K562 (cell line): ENCODE measurements at regions not wholly inside any gene's neighbourhood (a gene's known extent, or its start where the extent isn't known, plus 50 kb on each side); places are given as distances from the start of the nearest gene placed in this dataset.

ENCODE experiments used
- ATAC-seq: fragments of 200-7000 bp; cut with Tn5 transposase; 3 replicates; pipeline ENCODE4 v1.9.1; 2020; ENCODE audit warnings: moderate library complexity
- BruUV-seq: library from RNA; stranded (reverse); fragments of 400-500 nt; replicated peaks from 2 replicates; lab custom pipeline; 2021; lab: Mats Ljungman, UMichigan
- CTCF ChIA-PET: fragments of 300-600 bp; formaldehyde crosslinking; extraction: SDS; loops from one replicate; lab custom pipeline; 2021; ENCODE audit warnings: low intra/inter-chr PET ratio; lab: Yijun Ruan, JAX
- POLR2A ChIA-PET: fragments of 300-600, 350-650 bp; sonication (Branson Sonifier 250); formaldehyde crosslinking; extraction: SDS; loops from one replicate; lab custom pipeline; 2021; ENCODE audit warnings: antibody characterized with exemption, inconsistent platforms; lab: Yijun Ruan, JAX
- DNase-seq, 4 experiments: peaks; one replicate each; pipeline versions ENCODE4 v3.0.0 to v3.0.0-alpha.2; 2011 to 2018; ENCODE audit warnings: low spot score in 3 of 4, mixed read lengths in 3 of 4; ENCODE audit errors: extremely low read depth in 1 of 4
- FAIRE-seq: peaks from 2 replicates; lab custom pipeline; 2011; peaks lifted over from hg19 to GRCh38; lab: Jason Lieb, UNC
- H2AFZ ChIP-seq: 2 replicates; pipeline ENCODE4 v1.6.0; 2011; ENCODE audit warnings: low read depth, low read length, control low read depth, inconsistent platforms
- H3K27ac ChIP-seq: fragments of 200-600 bp; 3 replicates; pipeline ENCODE4 v1.8.0; 2011; ENCODE audit warnings: low read depth, mild to moderate bottlenecking, control low read depth, inconsistent platforms, low read length, moderate library complexity, mixed read lengths; ENCODE audit errors: extremely low read depth
- H3K27me3 ChIP-seq, 2 experiments: fragments of 300-600 bp in 1 of 2; 2 replicates in 1 of 2; 3 replicates in 1 of 2; pipeline versions ENCODE4 v1.6.0 to v1.8.0; 2011; ENCODE audit warnings: inconsistent platforms in 2 of 2, low read length in 2 of 2, mild to moderate bottlenecking in 1 of 2, mixed read lengths in 1 of 2, moderate library complexity in 1 of 2; ENCODE audit not compliant: control insufficient read depth in 2 of 2, insufficient read depth in 2 of 2
- H3K36me3 ChIP-seq: fragments of 300-600 bp; 3 replicates; pipeline ENCODE4 v1.8.0; 2011; ENCODE audit warnings: mild to moderate bottlenecking, low read length, inconsistent platforms; ENCODE audit not compliant: control insufficient read depth, insufficient read depth
- H3K4me1 ChIP-seq, 2 experiments: fragments of 200-600 bp in 1 of 2; replicated peaks in 1 of 2; 2 replicates in 1 of 2; 3 replicates in 1 of 2; pipeline versions ENCODE4 v1.5.1 to v1.8.0; 2011; ENCODE audit warnings: inconsistent platforms in 2 of 2, low read length in 2 of 2, mild to moderate bottlenecking in 1 of 2, mixed read lengths in 1 of 2, moderate library complexity in 1 of 2; ENCODE audit not compliant: control insufficient read depth in 2 of 2, insufficient read depth in 2 of 2
- H3K4me2 ChIP-seq: 2 replicates; pipeline ENCODE4 v1.6.1; 2011; ENCODE audit warnings: low read length, control low read depth, inconsistent platforms, mixed read lengths; ENCODE audit not compliant: insufficient read depth
- H3K4me3 ChIP-seq: fragments of 200-600 bp; sonication (generic), shearing (Covaris generic); 2 replicates; pipeline ENCODE4 v1.5.1; 2016; ENCODE audit warnings: control low read depth, inconsistent platforms
- H3K79me2 ChIP-seq: fragments of 200-600 bp; 3 replicates; pipeline ENCODE4 v1.8.0; 2011; ENCODE audit warnings: low read length, inconsistent platforms; ENCODE audit not compliant: control insufficient read depth, insufficient read depth
- H3K9ac ChIP-seq, 2 experiments: 2 replicates each; pipeline versions ENCODE4 v1.6.0 to v1.6.1; 2011; ENCODE audit warnings: low read depth in 2 of 2, low read length in 2 of 2, control low read depth in 1 of 2, inconsistent platforms in 1 of 2, mild to moderate bottlenecking in 1 of 2, mixed read lengths in 1 of 2; ENCODE audit not compliant: insufficient read depth in 1 of 2
- H3K9me1 ChIP-seq: one replicate; pipeline ENCODE4 v1.6.0; 2011; ENCODE audit warnings: inconsistent platforms, mild to moderate bottlenecking, low read length, moderate library complexity; ENCODE audit not compliant: control insufficient read depth, insufficient read depth
- H3K9me3 ChIP-seq: replicated peaks from 2 replicates; pipeline ENCODE4 v1.5.1; 2011; ENCODE audit warnings: low read depth, low read length, inconsistent platforms; ENCODE audit not compliant: control insufficient read depth, insufficient read depth
- H4K20me1 ChIP-seq: replicated peaks from 2 replicates; pipeline ENCODE4 v1.6.1; 2011; ENCODE audit warnings: low read length, inconsistent platforms, mixed read lengths; ENCODE audit not compliant: control insufficient read depth, insufficient read depth
- E4F1 ChIP-seq: fragments of 250-450 bp; sonication (Bioruptor Pico); IDR thresholded peaks from 2 replicates; pipeline ENCODE4 v1.5.0; 2021; ENCODE audit warnings: mild to moderate bottlenecking, borderline replicate concordance
- ID3 ChIP-seq, 2 experiments: fragments of 250-450 bp in 1 of 2; fragments of 450-650 bp in 1 of 2; sonication (Bioruptor Pico) in 1 of 2; IDR thresholded peaks; 2 replicates each; pipeline versions ENCODE4 v1.6.1 to v1.8.0; 2016 to 2021; ENCODE audit warnings: mild to moderate bottlenecking in 2 of 2, moderate library complexity in 2 of 2, missing compliant biosample characterization in 1 of 2, missing genetic modification characterization in 1 of 2
- NUFIP1 ChIP-seq: fragments of 450-650 bp; IDR thresholded peaks from 2 replicates; pipeline ENCODE4 v1.6.1; 2018; ENCODE audit not compliant: partially characterized antibody
- TCF7L2 ChIP-seq: fragments of 150-350 bp; IDR thresholded peaks from 2 replicates; pipeline ENCODE4 v1.6.1; 2016; ENCODE audit warnings: low read depth, mild to moderate bottlenecking, low read length, moderate library complexity
- WGBS: fragments of 100-300 bp; shearing (Covaris generic); methylation state at CpG from one replicate; pipeline ENCODE4 v1.1.6; 2016; ENCODE audit warnings: low coverage, mixed read lengths; ENCODE audit not compliant: insufficient coverage; ENCODE audit errors: missing lambda C conversion rate; 5-methylcytosine and 5-hydroxymethylcytosine counted together
- in situ Hi-C: fragments of 300-500 bp; cut with MboI; formaldehyde crosslinking; loops from 4 replicates; pipeline ENCODE4 v1.15.0; 2018; ENCODE audit warnings: inconsistent platforms, mixed read lengths
- intact Hi-C: fragments of 100-400 bp; cut with micrococcal nuclease; formaldehyde crosslinking; loops from 2 replicates; pipeline ENCODE4 v1.14.2; 2022
- TF ChIP-seq, protein P1 (sequence below): fragments of 450-650 bp; IDR thresholded peaks from 2 replicates; pipeline ENCODE4 v1.6.1; 2016; ENCODE audit warnings: low read depth, mild to moderate bottlenecking, moderate library complexity
- TF ChIP-seq, protein P2 (sequence below), 3 experiments: IDR thresholded peaks in 2 of 3; conservative IDR thresholded peaks in 1 of 3; 2 replicates each; pipeline ENCODE4 v1.5.1; 2011 to 2012; ENCODE audit warnings: low read length in 3 of 3, mild to moderate bottlenecking in 3 of 3, control low read depth in 2 of 3, improper control_type of control experiment in 1 of 3, inconsistent platforms in 1 of 3, low read depth in 1 of 3, mixed read lengths in 1 of 3, moderate library complexity in 1 of 3; ENCODE audit not compliant: insufficient read depth in 2 of 3

GRCh38 chr15:38975282-38975990, 410.8 kb upstream of the RASGRP1 start (continued):
- TF ChIP-seq, protein P1, sequence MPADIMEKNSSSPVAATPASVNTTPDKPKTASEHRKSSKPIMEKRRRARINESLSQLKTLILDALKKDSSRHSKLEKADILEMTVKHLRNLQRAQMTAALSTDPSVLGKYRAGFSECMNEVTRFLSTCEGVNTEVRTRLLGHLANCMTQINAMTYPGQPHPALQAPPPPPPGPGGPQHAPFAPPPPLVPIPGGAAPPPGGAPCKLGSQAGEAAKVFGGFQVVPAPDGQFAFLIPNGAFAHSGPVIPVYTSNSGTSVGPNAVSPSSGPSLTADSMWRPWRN: no peak
- TF ChIP-seq NUFIP1: no peak
- TF ChIP-seq E4F1 (CRISPR knock-in tag): no peak
- TF ChIP-seq ID3 (CRISPR knock-in tag; IDR thresholded peaks at IDR 0.05): no peak
- TF ChIP-seq ID3 (tag; IDR thresholded peaks at IDR 0.05): no peak

DNA sequence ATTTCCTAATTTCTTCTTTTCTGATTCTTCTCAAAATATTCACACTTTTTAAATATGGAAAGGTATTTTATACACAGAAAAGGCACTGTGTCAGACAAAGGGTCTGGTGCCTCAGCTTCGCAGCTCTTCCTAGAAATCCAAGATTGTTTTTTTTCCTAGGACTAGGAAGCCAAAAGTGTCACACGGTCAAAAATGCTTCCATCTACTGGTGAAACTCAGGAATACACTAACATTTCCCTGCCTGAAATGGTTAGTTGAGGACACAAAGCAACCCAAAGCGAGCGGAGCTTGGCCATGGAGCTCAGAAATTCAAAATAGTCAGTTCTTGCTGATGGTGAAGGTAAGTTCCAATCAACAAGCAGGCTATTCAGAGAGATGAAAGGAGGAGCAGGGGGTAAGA, 426.5 kb upstream of the RASGRP1 start:
- Histone ChIP-seq H3K9me3 (no peaks in the 10 kb centered on the region), H3K36me3 (no peaks in the 10 kb centered on the region), H3K4me1 (no peaks in the 10 kb centered on the region), H4K20me1 (no peaks in the 10 kb centered on the region; the same call in 1 of the 2 replicates), H3K9ac (no peak overlapping the region), H3K4me2 (no peak overlapping the region), H3K27ac (no peak overlapping the region), H3K9me1 (no peaks in the 10 kb centered on the region), H2AFZ (no peak overlapping the region), H3K79me2 (no peaks in the 10 kb centered on the region), H3K27me3 (no peaks in the 10 kb centered on the region), H3K4me3 (no peak overlapping the region)
- ChIA-PET CTCF (interaction anchor here (0.6 to 1.0 kb wide), 3 partner anchors 174 to 996 kb away, joined by 3 to 4 read pairs (median 3); no protein-coding TSS in a partner anchor), POLR2A (no interaction called here)
- FAIRE-seq (peak; percentile 71), DNase-seq (peak in 2 of 4 experiments; percentile 8 to 9), ATAC-seq (no peak)
- no TSS peak for BruUV-seq
- TF ChIP-seq TCF7L2: no peak
- TF ChIP-seq, protein P2, sequence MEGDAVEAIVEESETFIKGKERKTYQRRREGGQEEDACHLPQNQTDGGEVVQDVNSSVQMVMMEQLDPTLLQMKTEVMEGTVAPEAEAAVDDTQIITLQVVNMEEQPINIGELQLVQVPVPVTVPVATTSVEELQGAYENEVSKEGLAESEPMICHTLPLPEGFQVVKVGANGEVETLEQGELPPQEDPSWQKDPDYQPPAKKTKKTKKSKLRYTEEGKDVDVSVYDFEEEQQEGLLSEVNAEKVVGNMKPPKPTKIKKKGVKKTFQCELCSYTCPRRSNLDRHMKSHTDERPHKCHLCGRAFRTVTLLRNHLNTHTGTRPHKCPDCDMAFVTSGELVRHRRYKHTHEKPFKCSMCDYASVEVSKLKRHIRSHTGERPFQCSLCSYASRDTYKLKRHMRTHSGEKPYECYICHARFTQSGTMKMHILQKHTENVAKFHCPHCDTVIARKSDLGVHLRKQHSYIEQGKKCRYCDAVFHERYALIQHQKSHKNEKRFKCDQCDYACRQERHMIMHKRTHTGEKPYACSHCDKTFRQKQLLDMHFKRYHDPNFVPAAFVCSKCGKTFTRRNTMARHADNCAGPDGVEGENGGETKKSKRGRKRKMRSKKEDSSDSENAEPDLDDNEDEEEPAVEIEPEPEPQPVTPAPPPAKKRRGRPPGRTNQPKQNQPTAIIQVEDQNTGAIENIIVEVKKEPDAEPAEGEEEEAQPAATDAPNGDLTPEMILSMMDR (IDR thresholded peaks at IDR 0.05 in 2 of 3, conservative IDR thresholded peaks at IDR 0.05 in 1 of 3; ENCODE audit: insufficient read depth in 2 of 3, low read depth in 1 of 3, low read length in 3 of 3): peak in 2 of 3 experiments; percentile 21 to 36; a peak in 2 of 6 replicates
- intact Hi-C loops: loop anchor here (5.0 kb wide), 1 partner anchor 174 kb away; no protein-coding TSS in a partner anchor
- in situ Hi-C loops: no loop called here
- WGBS: 3% methylated on average over 4 of the region's 4 CpGs
